Activated T-cell treated with anti-CD3 and anti-CD28 coated beads, Interleukin-2, amount 50 U/mL, for 24 hours (primary cell): ENCODE measurements at regions not wholly inside any gene's neighbourhood (a gene's known extent, or its start where the extent isn't known, plus 50 kb on each side); places are given as distances from the start of the nearest gene placed in this dataset.

Experiments
- DNase-seq: peaks from one replicate; pipeline ENCODE4 v3.0.0-alpha.2; 2020
- H3K27ac Mint-ChIP-seq: 2 replicates; pipeline ENCODE4 v1.8.0; 2020; ENCODE audit warnings: mild to moderate bottlenecking, mixed read lengths
- H3K27me3 Mint-ChIP-seq: 2 replicates; pipeline ENCODE4 v1.8.0; 2020; ENCODE audit warnings: mixed read lengths
- H3K36me3 Mint-ChIP-seq: 2 replicates; pipeline ENCODE4 v1.8.0; 2020; ENCODE audit warnings: low read depth, mixed read lengths
- H3K4me1 Mint-ChIP-seq: 2 replicates; pipeline ENCODE4 v1.8.0; 2020; ENCODE audit warnings: low read depth, mixed read lengths
- H3K4me3 Mint-ChIP-seq: 2 replicates; pipeline ENCODE4 v1.8.0; 2020; ENCODE audit warnings: mild to moderate bottlenecking, moderate library complexity, mixed read lengths
- H3K9me3 Mint-ChIP-seq: 2 replicates; pipeline ENCODE4 v1.8.0; 2020; ENCODE audit warnings: mixed read lengths

GRCh38 chr7:46745707-46746090 is 824.6 kb upstream of the IGFBP3 start:
- peaks cover 10% of the 10 kb centered on the region for H3K9me3 Mint-ChIP-seq
- H3K4me1 Mint-ChIP-seq, result no peaks in the 10 kb centered on the region
- no peaks in the 10 kb centered on the region for H3K27me3 Mint-ChIP-seq
- DNase-seq, result no peak
- no peak overlapping the region for H3K27ac Mint-ChIP-seq
- H3K4me3 Mint-ChIP-seq, result no peak overlapping the region
- H3K36me3 Mint-ChIP-seq, result no peaks in the 10 kb centered on the region

GRCh38 chr7:46744957-46745706 is 824.1 kb upstream of the IGFBP3 start:
- Mint-ChIP-seq H3K36me3 (no peaks in the 10 kb centered on the region), H3K9me3 (peaks cover 7% of the 10 kb centered on the region), H3K27me3 (no peaks in the 10 kb centered on the region), H3K27ac (no peak overlapping the region), H3K4me3 (no peak overlapping the region), H3K4me1 (no peaks in the 10 kb centered on the region)
- DNase-seq, result no peak

- Mint-ChIP-seq H3K4me3 (no peak overlapping the region), H3K27ac (no peak overlapping the region), H3K36me3 (no peaks in the 10 kb centered on the region), H3K9me3 (peaks cover 5% of the 10 kb centered on the region), H3K27me3 (no peaks in the 10 kb centered on the region), H3K4me1 (no peaks in the 10 kb centered on the region)
- DNase-seq, result no peak
Measured at GRCh38 chr7:46742601-46743000, 821.5 kb upstream of the IGFBP3 start.

GRCh38 chr7:46741938-46742540 is 821.0 kb upstream of the IGFBP3 start:
- Mint-ChIP-seq H3K9me3 (peaks cover 4% of the 10 kb centered on the region), H3K4me3 (no peak overlapping the region)
- no peak for DNase-seq

GRCh38 chr7:46741181-46741580 is 820.1 kb upstream of the IGFBP3 start:
- Mint-ChIP-seq H3K36me3 (no peaks in the 10 kb centered on the region), H3K27ac (no peak overlapping the region), H3K27me3 (no peaks in the 10 kb centered on the region), H3K4me1 (no peaks in the 10 kb centered on the region), H3K9me3 (peaks cover 4% of the 10 kb centered on the region), H3K4me3 (no peak overlapping the region)
- DNase-seq, result no peak

More at GRCh38 chr7:46741938-46742540, 821.0 kb upstream of the IGFBP3 start:
- Mint-ChIP-seq H3K4me1 (no peaks in the 10 kb centered on the region), H3K27me3 (no peaks in the 10 kb centered on the region), H3K27ac (no peak overlapping the region), H3K36me3 (no peaks in the 10 kb centered on the region)

- Mint-ChIP-seq H3K27ac (no peak overlapping the region), H3K4me3 (no peak overlapping the region), H3K27me3 (no peaks in the 10 kb centered on the region), H3K36me3 (no peaks in the 10 kb centered on the region), H3K9me3 (peaks cover 8% of the 10 kb centered on the region), H3K4me1 (no peaks in the 10 kb centered on the region)
- DNase-seq, result no peak
Measured at GRCh38 chr7:46739518-46740234, 818.6 kb upstream of the IGFBP3 start.

GRCh38 chr7:46738796-46739195 is 817.7 kb upstream of the IGFBP3 start:
- Mint-ChIP-seq H3K27ac (no peak overlapping the region), H3K36me3 (no peaks in the 10 kb centered on the region), H3K4me1 (no peaks in the 10 kb centered on the region), H3K4me3 (no peak overlapping the region), H3K27me3 (no peaks in the 10 kb centered on the region), H3K9me3 (peaks cover 10% of the 10 kb centered on the region)
- no peak for DNase-seq

- Mint-ChIP-seq H3K9me3 (peaks cover 10% of the 10 kb centered on the region), H3K4me1 (no peaks in the 10 kb centered on the region), H3K36me3 (no peaks in the 10 kb centered on the region), H3K27ac (no peak overlapping the region), H3K27me3 (no peaks in the 10 kb centered on the region), H3K4me3 (no peak overlapping the region)
- no peak for DNase-seq
Measured at GRCh38 chr7:46738165-46738564, 817.1 kb upstream of the IGFBP3 start.

GRCh38 chr7:46725838-46726237 is 804.8 kb upstream of the IGFBP3 start:
- Mint-ChIP-seq H3K27ac (no peak overlapping the region), H3K9me3 (peaks cover 8% of the 10 kb centered on the region), H3K4me1 (no peaks in the 10 kb centered on the region), H3K36me3 (no peaks in the 10 kb centered on the region), H3K4me3 (no peak overlapping the region), H3K27me3 (no peaks in the 10 kb centered on the region)
- no peak for DNase-seq

GRCh38 chr7:46725136-46725535 is 804.1 kb upstream of the IGFBP3 start:
- no peaks in the 10 kb centered on the region for H3K27me3 Mint-ChIP-seq
- H3K4me3 Mint-ChIP-seq, result no peak overlapping the region
- no peak overlapping the region for H3K27ac Mint-ChIP-seq
- peaks cover 8% of the 10 kb centered on the region for H3K9me3 Mint-ChIP-seq
- H3K36me3 Mint-ChIP-seq, result no peaks in the 10 kb centered on the region
- DNase-seq, result no peak
- no peaks in the 10 kb centered on the region for H3K4me1 Mint-ChIP-seq

- H3K27ac Mint-ChIP-seq, result no peak overlapping the region
- no peaks in the 10 kb centered on the region for H3K36me3 Mint-ChIP-seq
- no peaks in the 10 kb centered on the region for H3K4me1 Mint-ChIP-seq
- no peak for DNase-seq
- H3K27me3 Mint-ChIP-seq, result no peaks in the 10 kb centered on the region
- H3K9me3 Mint-ChIP-seq, result peaks cover 8% of the 10 kb centered on the region
- no peak overlapping the region for H3K4me3 Mint-ChIP-seq
Measured at GRCh38 chr7:46723742-46724141, 802.7 kb upstream of the IGFBP3 start.

GRCh38 chr7:46723003-46723402 is 801.9 kb upstream of the IGFBP3 start:
- DNase-seq, result no peak
- Mint-ChIP-seq H3K36me3 (no peaks in the 10 kb centered on the region), H3K4me1 (no peaks in the 10 kb centered on the region)

GRCh38 chr7:46720761-46721160 is 799.7 kb upstream of the IGFBP3 start:
- no peaks in the 10 kb centered on the region for H3K36me3 Mint-ChIP-seq
- H3K9me3 Mint-ChIP-seq, result no peaks in the 10 kb centered on the region
- no peak overlapping the region for H3K4me3 Mint-ChIP-seq
- H3K4me1 Mint-ChIP-seq, result no peaks in the 10 kb centered on the region
- no peaks in the 10 kb centered on the region for H3K27me3 Mint-ChIP-seq
- no peak for DNase-seq
- H3K27ac Mint-ChIP-seq, result no peak overlapping the region

More at GRCh38 chr7:46723003-46723402, 801.9 kb upstream of the IGFBP3 start:
- no peaks in the 10 kb centered on the region for H3K27me3 Mint-ChIP-seq
- peaks cover 8% of the 10 kb centered on the region for H3K9me3 Mint-ChIP-seq
- H3K4me3 Mint-ChIP-seq, result no peak overlapping the region
- H3K27ac Mint-ChIP-seq, result no peak overlapping the region

GRCh38 chr7:46719616-46720015 is 798.5 kb upstream of the IGFBP3 start:
- Mint-ChIP-seq H3K9me3 (no peaks in the 10 kb centered on the region), H3K4me3 (no peak overlapping the region), H3K27ac (no peak overlapping the region), H3K27me3 (no peaks in the 10 kb centered on the region), H3K4me1 (no peaks in the 10 kb centered on the region), H3K36me3 (no peaks in the 10 kb centered on the region)
- no peak for DNase-seq

GRCh38 chr7:46716926-46717325 is 795.9 kb upstream of the IGFBP3 start:
- Mint-ChIP-seq H3K36me3 (no peaks in the 10 kb centered on the region), H3K27ac (no peak overlapping the region), H3K27me3 (no peaks in the 10 kb centered on the region), H3K4me1 (no peaks in the 10 kb centered on the region), H3K4me3 (no peak overlapping the region), H3K9me3 (peaks cover 3% of the 10 kb centered on the region)
- no peak for DNase-seq
